Glutamatergic neuron (in vitro differentiated cells): ENCODE measurements at regions not wholly inside any gene's neighbourhood (a gene's known extent, or its start where the extent isn't known, plus 50 kb on each side); places are given as distances from the start of the nearest gene placed in this dataset.

ENCODE experiments used
- DNase-seq: peaks from one replicate; pipeline ENCODE4 v3.0.0; 2022
- H3K27ac Mint-ChIP-seq: one replicate; pipeline ENCODE4 v1.8.0; 2020; ENCODE audit warnings: mild to moderate bottlenecking, mixed read lengths, inconsistent platforms; ENCODE audit not compliant: unreplicated experiment
- H3K27me3 Mint-ChIP-seq: one replicate; pipeline ENCODE4 v1.8.0; 2020; ENCODE audit warnings: mild to moderate bottlenecking, moderate library complexity, mixed read lengths, inconsistent platforms; ENCODE audit not compliant: unreplicated experiment
- H3K36me3 Mint-ChIP-seq: one replicate; pipeline ENCODE4 v1.8.0; 2020; ENCODE audit warnings: mild to moderate bottlenecking, mixed read lengths, inconsistent platforms; ENCODE audit not compliant: unreplicated experiment
- H3K4me1 Mint-ChIP-seq: one replicate; pipeline ENCODE4 v1.8.0; 2020; ENCODE audit warnings: mild to moderate bottlenecking, low read depth, mixed read lengths, inconsistent platforms; ENCODE audit not compliant: unreplicated experiment
- H3K4me3 Mint-ChIP-seq: one replicate; pipeline ENCODE4 v1.8.0; 2020; ENCODE audit warnings: mild to moderate bottlenecking, mixed read lengths, inconsistent platforms; ENCODE audit not compliant: unreplicated experiment
- H3K9me3 Mint-ChIP-seq: one replicate; pipeline ENCODE4 v1.8.0; 2020; ENCODE audit warnings: mild to moderate bottlenecking, moderate library complexity, mixed read lengths, inconsistent platforms; ENCODE audit not compliant: unreplicated experiment
- TF ChIP-seq, protein P1 (sequence below): fragments of 200-600 bp; sonication (generic); IDR thresholded peaks from one replicate; pipeline ENCODE4 v1.5.0; 2021; ENCODE audit not compliant: partially characterized antibody, unreplicated experiment

GRCh38 chr13:52975969-52976368, 52.6 kb upstream of the OLFM4 start:
- H3K9me3 Mint-ChIP-seq: peaks cover 4% of the 10 kb centered on the region

DNA sequence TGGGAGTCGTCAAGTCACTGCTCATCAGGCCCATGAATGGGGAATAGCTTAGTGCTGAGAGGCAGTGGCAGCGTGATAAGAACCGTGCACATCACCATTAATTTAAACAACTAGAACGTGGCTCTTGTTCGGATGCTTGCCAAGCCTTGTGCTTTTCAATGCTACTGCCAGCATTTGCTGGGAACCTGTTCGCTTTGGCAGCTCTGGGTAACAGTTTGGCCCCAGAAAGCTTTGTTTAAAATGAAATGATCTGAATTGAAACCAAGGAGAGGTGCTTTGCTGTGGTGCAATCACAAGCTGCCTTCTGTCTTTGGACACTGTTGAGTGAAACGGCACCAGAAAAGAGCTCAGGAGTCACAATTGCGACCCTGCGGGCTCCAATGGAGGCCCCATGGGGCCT, 53.5 kb upstream of the OLFM4 start:
- H3K4me1 Mint-ChIP-seq: peaks cover 26% of the 10 kb centered on the region
- H3K9me3 Mint-ChIP-seq: peaks cover 4% of the 10 kb centered on the region
- DNase-seq: no peak
- peaks cover 2% of the 10 kb centered on the region for H3K27me3 Mint-ChIP-seq
- H3K27ac Mint-ChIP-seq: no peak overlapping the region
- H3K4me3 Mint-ChIP-seq: no peak overlapping the region
- no peaks in the 10 kb centered on the region for H3K36me3 Mint-ChIP-seq
- TF ChIP-seq, protein P1, sequence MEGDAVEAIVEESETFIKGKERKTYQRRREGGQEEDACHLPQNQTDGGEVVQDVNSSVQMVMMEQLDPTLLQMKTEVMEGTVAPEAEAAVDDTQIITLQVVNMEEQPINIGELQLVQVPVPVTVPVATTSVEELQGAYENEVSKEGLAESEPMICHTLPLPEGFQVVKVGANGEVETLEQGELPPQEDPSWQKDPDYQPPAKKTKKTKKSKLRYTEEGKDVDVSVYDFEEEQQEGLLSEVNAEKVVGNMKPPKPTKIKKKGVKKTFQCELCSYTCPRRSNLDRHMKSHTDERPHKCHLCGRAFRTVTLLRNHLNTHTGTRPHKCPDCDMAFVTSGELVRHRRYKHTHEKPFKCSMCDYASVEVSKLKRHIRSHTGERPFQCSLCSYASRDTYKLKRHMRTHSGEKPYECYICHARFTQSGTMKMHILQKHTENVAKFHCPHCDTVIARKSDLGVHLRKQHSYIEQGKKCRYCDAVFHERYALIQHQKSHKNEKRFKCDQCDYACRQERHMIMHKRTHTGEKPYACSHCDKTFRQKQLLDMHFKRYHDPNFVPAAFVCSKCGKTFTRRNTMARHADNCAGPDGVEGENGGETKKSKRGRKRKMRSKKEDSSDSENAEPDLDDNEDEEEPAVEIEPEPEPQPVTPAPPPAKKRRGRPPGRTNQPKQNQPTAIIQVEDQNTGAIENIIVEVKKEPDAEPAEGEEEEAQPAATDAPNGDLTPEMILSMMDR: no peak

More at GRCh38 chr13:52975969-52976368, 52.6 kb upstream of the OLFM4 start:
- Mint-ChIP-seq H3K36me3 (no peaks in the 10 kb centered on the region), H3K4me3 (no peak overlapping the region), H3K27ac (peak overlapping the region; percentile 60), H3K4me1 (peaks cover 25% of the 10 kb centered on the region), H3K27me3 (peaks cover 2% of the 10 kb centered on the region)
- DNase-seq: no peak
- TF ChIP-seq, protein P1: no peak

DNA sequence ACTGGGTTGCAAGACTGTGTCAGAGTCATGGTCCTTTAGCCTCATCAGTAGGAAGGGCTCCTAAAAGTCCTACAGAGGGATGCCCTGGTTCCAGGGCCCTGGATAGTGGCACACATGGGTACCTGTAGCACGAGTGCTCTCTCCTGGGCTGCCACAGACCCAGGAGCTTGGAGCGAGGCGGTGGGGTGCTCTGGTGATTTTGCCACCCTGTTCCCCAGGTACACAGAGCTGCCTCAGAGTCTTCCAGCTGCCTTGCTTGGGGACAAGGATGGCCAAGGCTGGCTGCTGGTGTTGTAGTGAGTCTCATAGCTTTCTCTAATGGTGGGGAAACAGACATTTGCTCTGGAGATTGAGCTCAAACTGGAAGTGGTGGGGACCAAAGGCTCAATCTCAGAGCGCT, 53.9 kb upstream of the OLFM4 start:
- H3K4me1 Mint-ChIP-seq: peaks cover 30% of the 10 kb centered on the region
- H3K27ac Mint-ChIP-seq: no peak overlapping the region
- DNase-seq: no peak
- no peaks in the 10 kb centered on the region for H3K36me3 Mint-ChIP-seq
- H3K4me3 Mint-ChIP-seq: no peak overlapping the region
- peaks cover 4% of the 10 kb centered on the region for H3K9me3 Mint-ChIP-seq
- TF ChIP-seq, protein P1: no peak
- peaks cover 2% of the 10 kb centered on the region for H3K27me3 Mint-ChIP-seq

GRCh38 chr13:52969373-52969772, 59.2 kb upstream of the OLFM4 start:
- Mint-ChIP-seq H3K4me3 (peak overlapping the region; percentile 74), H3K27me3 (peaks cover 5% of the 10 kb centered on the region), H3K9me3 (peaks cover 7% of the 10 kb centered on the region), H3K27ac (peak overlapping the region; percentile 98), H3K36me3 (no peaks in the 10 kb centered on the region), H3K4me1 (peaks cover 26% of the 10 kb centered on the region)
- peak; percentile 79 for DNase-seq
- TF ChIP-seq, protein P1: no peak

DNA sequence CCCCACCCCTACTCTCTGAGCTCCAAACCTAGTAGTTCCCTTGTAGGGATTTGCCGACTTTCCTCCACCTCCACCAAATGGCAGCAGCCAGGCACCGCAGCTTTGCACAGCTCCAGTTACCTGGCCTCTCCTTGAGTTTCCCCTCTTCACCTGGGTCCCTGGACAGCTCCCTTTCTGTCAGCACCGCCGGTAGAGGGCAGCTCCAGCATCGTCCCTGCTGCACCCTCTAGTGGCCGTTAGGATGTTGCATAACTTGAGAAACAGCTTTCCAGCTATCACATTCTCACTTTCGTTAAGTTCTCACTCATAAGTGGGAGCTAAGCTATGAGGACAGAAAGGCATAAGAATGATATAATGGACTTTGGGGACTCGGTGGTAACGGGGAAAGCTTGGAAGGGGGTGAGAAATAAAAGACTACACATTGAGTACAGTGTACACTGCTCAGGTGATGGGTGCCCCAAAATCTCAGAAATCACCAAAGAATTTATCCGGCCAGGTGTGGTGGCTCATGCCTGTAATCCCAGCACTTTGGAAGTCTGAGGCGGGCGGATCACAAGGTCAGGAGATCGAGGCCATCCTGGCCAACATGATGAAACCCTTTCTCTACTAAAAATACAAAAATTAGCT, 60.4 kb upstream of the OLFM4 start:
- H3K4me1 Mint-ChIP-seq: peaks cover 31% of the 10 kb centered on the region
- H3K27me3 Mint-ChIP-seq: peaks cover 3% of the 10 kb centered on the region
- H3K4me3 Mint-ChIP-seq: peak overlapping the region; percentile 81
- DNase-seq: peak; percentile 80
- H3K27ac Mint-ChIP-seq: peak overlapping the region; percentile 98
- H3K36me3 Mint-ChIP-seq: no peaks in the 10 kb centered on the region
- peaks cover 7% of the 10 kb centered on the region for H3K9me3 Mint-ChIP-seq
- TF ChIP-seq, protein P1: peak; percentile 89
